Fibroblast of lung (primary cell): ENCODE measurements at regions not wholly inside any gene's neighbourhood (a gene's known extent, or its start where the extent isn't known, plus 50 kb on each side); places are given as distances from the start of the nearest gene placed in this dataset.

Experiments
- DNase-seq, 2 donors: peaks; one replicate each; pipeline versions ENCODE4 v3.0.0 to v3.0.0-alpha.2; 2010; ENCODE audit warnings: low read depth in 2 of 2
- H2AFZ ChIP-seq: 2 replicates; pipeline ENCODE4 v1.5.1; 2012; ENCODE audit warnings: low read length, control low read depth, inconsistent platforms
- H3K27ac ChIP-seq: 2 replicates; pipeline ENCODE4 v1.5.1; 2011; ENCODE audit warnings: low read length, control low read depth; ENCODE audit not compliant: insufficient read depth
- H3K27me3 ChIP-seq: 2 replicates; pipeline ENCODE4 v1.5.1; 2011; ENCODE audit warnings: mild to moderate bottlenecking, low read length; ENCODE audit not compliant: control insufficient read depth, insufficient read depth
- H3K36me3 ChIP-seq: 2 replicates; pipeline ENCODE4 v1.5.1; 2011; ENCODE audit warnings: low read length; ENCODE audit not compliant: control insufficient read depth, insufficient read depth
- H3K4me1 ChIP-seq: 2 replicates; pipeline ENCODE4 v1.5.1; 2011; ENCODE audit warnings: low read length; ENCODE audit not compliant: control insufficient read depth, insufficient read depth; ENCODE audit errors: extremely low read depth
- H3K4me2 ChIP-seq: 2 replicates; pipeline ENCODE4 v1.5.1; 2011; ENCODE audit warnings: low read length, control low read depth; ENCODE audit not compliant: insufficient read depth; ENCODE audit errors: extremely low read depth
- H3K4me3 ChIP-seq, 4 experiments: fragments of 200-600 bp in 1 of 4; sonication (generic) in 1 of 4; replicated peaks in 1 of 4; 2 replicates each; pipeline ENCODE4 v1.5.1; 2011 to 2016; ENCODE audit warnings: low read length in 4 of 4, low read depth in 3 of 4, mild to moderate bottlenecking in 3 of 4, control low read depth in 2 of 4, inconsistent platforms in 1 of 4, mixed read lengths in 1 of 4; ENCODE audit not compliant: insufficient read depth in 1 of 4; ENCODE audit errors: control extremely low read depth in 1 of 4
- H3K79me2 ChIP-seq: 2 replicates; pipeline ENCODE4 v1.5.1; 2012; ENCODE audit warnings: mild to moderate bottlenecking, low read length, inconsistent platforms; ENCODE audit not compliant: control insufficient read depth, insufficient read depth
- H3K9ac ChIP-seq: 2 replicates; pipeline ENCODE4 v1.5.1; 2011; ENCODE audit warnings: mild to moderate bottlenecking, low read length, control low read depth; ENCODE audit not compliant: insufficient read depth
- H3K9me3 ChIP-seq: 2 replicates; pipeline ENCODE4 v1.5.1; 2012; ENCODE audit warnings: low read depth, low read length; ENCODE audit not compliant: control insufficient read depth, insufficient read depth
- H4K20me1 ChIP-seq: 2 replicates; pipeline ENCODE4 v1.5.1; 2011; ENCODE audit warnings: low read length; ENCODE audit not compliant: control insufficient read depth, insufficient read depth; ENCODE audit errors: extremely low read depth
- CTCF ChIP-seq, 2 donors: IDR thresholded peaks in 1 of 2; conservative IDR thresholded peaks in 1 of 2; 1 replicate in 1 of 2; 2 replicates in 1 of 2; pipeline ENCODE4 v1.5.1; 2011 to 2012; ENCODE audit warnings: low read length in 2 of 2, control low read depth in 1 of 2, inconsistent platforms in 1 of 2, low read depth in 1 of 2, mild to moderate bottlenecking in 1 of 2
- EZH2 ChIP-seq: IDR thresholded peaks from 2 replicates; pipeline ENCODE4 v1.5.1; 2012; ENCODE audit warnings: low read length, control low read depth, mild to moderate bottlenecking; ENCODE audit errors: missing control alignments

DNA sequence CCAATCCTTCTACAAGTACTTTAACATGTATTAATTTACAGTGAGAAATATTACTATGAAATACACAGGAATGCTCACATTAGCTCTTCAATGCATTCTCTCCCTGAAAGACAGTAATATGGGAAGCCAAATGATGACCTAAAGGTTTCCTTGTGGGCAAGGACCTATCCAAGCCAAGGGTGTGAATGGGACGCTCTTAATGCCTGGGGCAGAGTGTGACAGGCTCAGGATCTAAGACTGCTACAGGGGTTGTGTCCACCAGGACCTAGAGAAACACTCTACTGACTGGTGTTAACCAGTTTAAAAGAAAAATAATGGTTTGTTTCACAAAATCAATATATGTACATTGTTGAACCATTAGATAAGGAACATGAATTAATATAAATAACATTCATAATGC, 158.7 kb downstream of the FGF1 start:
- DNase-seq = no peak

GRCh38 chr5:142522983-142523382, 162.9 kb downstream of the FGF1 start:
- Histone ChIP-seq H3K4me1 (peaks cover 2% of the 10 kb centered on the region), H3K27me3 (no peaks in the 10 kb centered on the region), H3K27ac (no peak overlapping the region), H3K79me2 (no peaks in the 10 kb centered on the region), H4K20me1 (no peaks in the 10 kb centered on the region), H3K9me3 (no peaks in the 10 kb centered on the region), H3K4me2 (no peak overlapping the region), H3K36me3 (no peaks in the 10 kb centered on the region), H3K4me3 (no peak overlapping the region), H3K9ac (no peak overlapping the region), H2AFZ (no peak overlapping the region)
- no peak for TF ChIP-seq EZH2
- TF ChIP-seq CTCF (conservative IDR thresholded peaks at IDR 0.05 in 1 of 2, IDR thresholded peaks at IDR 0.05 in 1 of 2; ENCODE audit: low read depth in 1 of 2, low read length in 2 of 2) = no peak
- no peak for DNase-seq

More for the DNA sequence above, 158.7 kb downstream of the FGF1 start:
- Histone ChIP-seq H3K4me1 (peaks cover 2% of the 10 kb centered on the region), H3K79me2 (no peaks in the 10 kb centered on the region), H3K9ac (no peak overlapping the region), H3K36me3 (no peaks in the 10 kb centered on the region), H3K27ac (no peak overlapping the region), H3K9me3 (no peaks in the 10 kb centered on the region), H3K27me3 (no peaks in the 10 kb centered on the region), H3K4me2 (no peak overlapping the region), H3K4me3 (no peak overlapping the region), H4K20me1 (no peaks in the 10 kb centered on the region), H2AFZ (no peak overlapping the region)
- TF ChIP-seq EZH2 (no peak), CTCF (conservative IDR thresholded peaks at IDR 0.05 in 1 of 2, IDR thresholded peaks at IDR 0.05 in 1 of 2; ENCODE audit: low read depth in 1 of 2, low read length in 2 of 2) (no peak)

- DNase-seq = no peak
- H3K4me3 ChIP-seq = no peak overlapping the region
- H3K27me3 ChIP-seq = no peaks in the 10 kb centered on the region
- no peak overlapping the region for H3K4me2 ChIP-seq
- no peak overlapping the region for H3K9ac ChIP-seq
- no peak for TF ChIP-seq EZH2
- no peak for TF ChIP-seq CTCF (conservative IDR thresholded peaks at IDR 0.05 in 1 of 2, IDR thresholded peaks at IDR 0.05 in 1 of 2; ENCODE audit: low read depth in 1 of 2, low read length in 2 of 2)
- no peaks in the 10 kb centered on the region for H3K9me3 ChIP-seq
- no peaks in the 10 kb centered on the region for H3K79me2 ChIP-seq
- H3K27ac ChIP-seq = no peak overlapping the region
- H4K20me1 ChIP-seq = no peaks in the 10 kb centered on the region
- H3K4me1 ChIP-seq = no peaks in the 10 kb centered on the region
- H2AFZ ChIP-seq = no peak overlapping the region
- no peaks in the 10 kb centered on the region for H3K36me3 ChIP-seq
Observed at GRCh38 chr5:142521706-142522105, 164.2 kb downstream of the FGF1 start.
